ENCODE measurements at regions not wholly inside any gene's neighbourhood (a gene's known extent, or its start where the extent isn't known, plus 50 kb on each side); places are given as distances from the start of the nearest gene placed in this dataset.
"Not testable (repeated sequence)": the region's sequence is repeated elsewhere in the genome, so short reads cannot be mapped to it uniquely, and the experiment has no call there.

GRCh38 chr12:73951956-73952703, 585.5 kb upstream of the ATXN7L3B start:
- no peak for DNase-seq (ENCODE audit: low spot score)

- DNase-seq (ENCODE audit: low spot score), result no peak
Observed at GRCh38 chr12:73964641-73965040, 573.0 kb upstream of the ATXN7L3B start.

- DNase-seq (ENCODE audit: low spot score), result no peak
Observed at GRCh38 chr12:73973486-73973885, 564.1 kb upstream of the ATXN7L3B start.

- DNase-seq (ENCODE audit: low spot score), result no peak
Observed at GRCh38 chr12:73984552-73984951, 553.1 kb upstream of the ATXN7L3B start.

GRCh38 chr12:73991138-73991537, 546.5 kb upstream of the ATXN7L3B start:
- DNase-seq (ENCODE audit: low spot score), result no peak

GRCh38 chr12:73998894-73999293, 538.7 kb upstream of the ATXN7L3B start:
- DNase-seq (ENCODE audit: low spot score), result no peak

- DNase-seq (ENCODE audit: low spot score), result no peak
Observed at GRCh38 chr12:74015118-74015517, 522.5 kb upstream of the ATXN7L3B start.

- DNase-seq (ENCODE audit: low spot score), result not testable (repeated sequence)
Observed at GRCh38 chr12:74016324-74016723, 521.3 kb upstream of the ATXN7L3B start.

GRCh38 chr12:74018849-74019248, 518.8 kb upstream of the ATXN7L3B start:
- no peak for DNase-seq (ENCODE audit: low spot score)

GRCh38 chr12:74021937-74022336, 515.7 kb upstream of the ATXN7L3B start:
- DNase-seq (ENCODE audit: low spot score), result peak; percentile 54

GRCh38 chr12:74031045-74031444, 506.6 kb upstream of the ATXN7L3B start:
- no peak for DNase-seq (ENCODE audit: low spot score)

- no peak for DNase-seq (ENCODE audit: low spot score)
Observed at GRCh38 chr12:74033531-74033930, 504.1 kb upstream of the ATXN7L3B start.

- not testable (repeated sequence) for DNase-seq (ENCODE audit: low spot score)
Observed at GRCh38 chr12:74039138-74039537, 498.5 kb upstream of the ATXN7L3B start.

GRCh38 chr12:74043343-74043742, 494.3 kb upstream of the ATXN7L3B start:
- DNase-seq (ENCODE audit: low spot score), result peak; percentile 58

GRCh38 chr12:74049348-74049747, 488.3 kb upstream of the ATXN7L3B start:
- no peak for DNase-seq (ENCODE audit: low spot score)

GRCh38 chr12:74051848-74052247, 485.8 kb upstream of the ATXN7L3B start:
- no peak for DNase-seq (ENCODE audit: low spot score)

GRCh38 chr12:74066476-74066875, 471.2 kb upstream of the ATXN7L3B start:
- DNase-seq (ENCODE audit: low spot score), result no peak

GRCh38 chr12:74071182-74071581, 466.5 kb upstream of the ATXN7L3B start:
- no peak for DNase-seq (ENCODE audit: low spot score)

- no peak for DNase-seq (ENCODE audit: low spot score)
Observed at GRCh38 chr12:74076918-74077317, 460.7 kb upstream of the ATXN7L3B start.

- DNase-seq (ENCODE audit: low spot score), result peak; percentile 31
Observed at GRCh38 chr12:74105434-74105833, 432.2 kb upstream of the ATXN7L3B start.

GRCh38 chr12:74108729-74109128, 428.9 kb upstream of the ATXN7L3B start:
- no peak for DNase-seq (ENCODE audit: low spot score)

GRCh38 chr12:74111688-74112360, 425.8 kb upstream of the ATXN7L3B start:
- DNase-seq (ENCODE audit: low spot score), result peak; percentile 26

- DNase-seq (ENCODE audit: low spot score), result no peak
Observed at GRCh38 chr12:74119811-74120362, 417.7 kb upstream of the ATXN7L3B start.
